HK-2 (cell line): ENCODE measurements at regions not wholly inside any gene's neighbourhood (a gene's known extent, or its start where the extent isn't known, plus 50 kb on each side); places are given as distances from the start of the nearest gene placed in this dataset.
A peak's percentile ranks its signal among the peaks of the same experiment; 100 is the strongest.

Experiments
- DNase-seq: peaks from one replicate; pipeline ENCODE4 v3.0.0-alpha.2; 2018; ENCODE audit not compliant: unreplicated experiment

GRCh38 chr1:58430421-58431275 lies 115.9 kb downstream of the OMA1 start:
- no peak for DNase-seq

GRCh38 chr1:58426918-58427317 lies 119.6 kb downstream of the OMA1 start:
- DNase-seq: no peak

GRCh38 chr1:58422436-58422835 lies 124.1 kb downstream of the OMA1 start:
- DNase-seq: no peak

- no peak for DNase-seq
These were observed 128.0 kb downstream of the OMA1 start for GRCh38 chr1:58418283-58419228.

GRCh38 chr1:58412071-58412580 lies 134.4 kb downstream of the OMA1 start:
- DNase-seq: no peak

GRCh38 chr1:58409890-58410289 lies 136.6 kb downstream of the OMA1 start:
- DNase-seq: no peak

GRCh38 chr1:58409336-58409735 lies 137.2 kb downstream of the OMA1 start:
- no peak for DNase-seq

GRCh38 chr1:58406301-58407071 lies 140.0 kb downstream of the OMA1 start:
- no peak for DNase-seq

- DNase-seq: no peak
These were observed 140.9 kb downstream of the OMA1 start for GRCh38 chr1:58405660-58406059.

GRCh38 chr1:58403894-58404293 lies 142.6 kb downstream of the OMA1 start:
- no peak for DNase-seq

GRCh38 chr1:58402444-58402843 lies 144.1 kb downstream of the OMA1 start:
- DNase-seq: no peak

GRCh38 chr1:58401991-58402390 lies 144.5 kb downstream of the OMA1 start:
- DNase-seq: no peak

GRCh38 chr1:58399176-58399575 lies 147.3 kb downstream of the OMA1 start:
- DNase-seq: no peak

- no peak for DNase-seq
These were observed 147.8 kb downstream of the OMA1 start for GRCh38 chr1:58398714-58399113.

- DNase-seq: peak; percentile 18
These were observed 149.2 kb downstream of the OMA1 start for GRCh38 chr1:58397187-58397820.

GRCh38 chr1:58396150-58396549 lies 150.4 kb downstream of the OMA1 start:
- no peak for DNase-seq

GRCh38 chr1:58395355-58395754 lies 151.2 kb downstream of the OMA1 start:
- peak; percentile 50 for DNase-seq

GRCh38 chr1:58392083-58392482 lies 154.4 kb downstream of the OMA1 start:
- DNase-seq: no peak

GRCh38 chr1:58391514-58391913 lies 155.0 kb downstream of the OMA1 start:
- DNase-seq: no peak

GRCh38 chr1:58391056-58391455 lies 155.5 kb downstream of the OMA1 start:
- DNase-seq: no peak

- no peak for DNase-seq
These were observed 156.4 kb downstream of the OMA1 start for GRCh38 chr1:58390091-58390490.
